ENCODE measurements at regions not wholly inside any gene's neighbourhood (a gene's known extent, or its start where the extent isn't known, plus 50 kb on each side); places are given as distances from the start of the nearest gene placed in this dataset.

- no peak for TF ChIP-seq EZH2 (IDR thresholded peaks at IDR 0.05; ENCODE audit: low read depth, unreplicated experiment)
- no peak for TF ChIP-seq CTCF (conservative IDR thresholded peaks at IDR 0.05; ENCODE audit: low read depth in 2 of 2)
- TF ChIP-seq REST (IDR thresholded peaks at IDR 0.05; ENCODE audit: unreplicated experiment): no peak
- no peak for TF ChIP-seq EZH2phosphoT487 (IDR thresholded peaks at IDR 0.05; ENCODE audit: unreplicated experiment)
- no peak for TF ChIP-seq POLR2AphosphoS5 (IDR thresholded peaks at IDR 0.05; ENCODE audit: low read depth)
- no peak for TF ChIP-seq CREB1 (CRISPR knock-in tag; IDR thresholded peaks at IDR 0.05; ENCODE audit: low read depth)
- TF ChIP-seq ZNF114 (CRISPR knock-in tag; IDR thresholded peaks at IDR 0.05): no peak
- no peak for TF ChIP-seq STAT1 (IDR thresholded peaks at IDR 0.05; ENCODE audit: unreplicated experiment)
- no peak for TF ChIP-seq ZNF331 (CRISPR knock-in tag; IDR thresholded peaks at IDR 0.05; ENCODE audit: low read depth)
- TF ChIP-seq ETS1 (IDR thresholded peaks at IDR 0.05): no peak
- TF ChIP-seq JUNB (IDR thresholded peaks at IDR 0.05; ENCODE audit: unreplicated experiment): no peak
These were observed 356.6 kb upstream of the JAG1 start for GRCh38 chr20:11030351-11030750.

All from GM23338 (cell line).